Keratinocyte (primary cell): ENCODE measurements at regions not wholly inside any gene's neighbourhood (a gene's known extent, or its start where the extent isn't known, plus 50 kb on each side); places are given as distances from the start of the nearest gene placed in this dataset.

Source experiments
- DNase-seq: peaks from one replicate; pipeline ENCODE4 v3.0.0-alpha.2; 2011; ENCODE audit warnings: low read depth, missing footprints, low spot score
- FAIRE-seq: peaks from 2 replicates; lab custom pipeline; 2011; peaks lifted over from hg19 to GRCh38; lab: Jason Lieb, UNC
- H2AFZ ChIP-seq: 2 replicates; pipeline ENCODE4 v1.6.0; 2012; ENCODE audit warnings: low read length, control low read depth, inconsistent platforms; ENCODE audit not compliant: control insufficient read depth
- H3K27ac ChIP-seq: 2 replicates; pipeline ENCODE4 v1.5.1; 2011; ENCODE audit warnings: low read length; ENCODE audit not compliant: control insufficient read depth, insufficient read depth
- H3K27me3 ChIP-seq: 3 replicates; pipeline ENCODE4 v1.6.0; 2011; ENCODE audit warnings: low read length; ENCODE audit not compliant: control insufficient read depth, insufficient read depth; ENCODE audit errors: extremely low read depth
- H3K36me3 ChIP-seq, 2 experiments: 2 replicates in 1 of 2; 3 replicates in 1 of 2; pipeline ENCODE4 v1.5.1; 2011; ENCODE audit warnings: low read length in 2 of 2, mild to moderate bottlenecking in 1 of 2; ENCODE audit not compliant: control insufficient read depth in 2 of 2, insufficient read depth in 2 of 2; ENCODE audit errors: extremely low read depth in 1 of 2
- H3K4me1 ChIP-seq: 3 replicates; pipeline ENCODE4 v1.5.1; 2011; ENCODE audit warnings: low read length; ENCODE audit not compliant: control insufficient read depth, insufficient read depth; ENCODE audit errors: extremely low read depth
- H3K4me2 ChIP-seq: 3 replicates; pipeline ENCODE4 v1.6.0; 2011; ENCODE audit warnings: low read depth, low read length; ENCODE audit not compliant: control insufficient read depth, insufficient read depth; ENCODE audit errors: extremely low read depth
- H3K4me3 ChIP-seq, 3 experiments: fragments of 200-600 bp in 1 of 3; sonication (generic) in 1 of 3; 2 replicates in 2 of 3; 3 replicates in 1 of 3; pipeline ENCODE4 v1.5.1; 2011 to 2016; ENCODE audit warnings: low read length in 3 of 3, mild to moderate bottlenecking in 3 of 3, control low read depth in 2 of 3, inconsistent platforms in 1 of 3, low read depth in 1 of 3, mixed read lengths in 1 of 3, mixed run types in 1 of 3, moderate library complexity in 1 of 3; ENCODE audit not compliant: control insufficient read depth in 2 of 3, insufficient read depth in 2 of 3; ENCODE audit errors: extremely low read depth in 1 of 3
- H3K79me2 ChIP-seq: 2 replicates; pipeline ENCODE4 v1.6.0; 2012; ENCODE audit warnings: low read length; ENCODE audit not compliant: control insufficient read depth, insufficient read depth
- H3K9ac ChIP-seq: 3 replicates; pipeline ENCODE4 v1.6.0; 2011; ENCODE audit warnings: low read length; ENCODE audit not compliant: control insufficient read depth, insufficient read depth; ENCODE audit errors: extremely low read depth
- H3K9me1 ChIP-seq: 3 replicates; pipeline ENCODE4 v1.6.0; 2011; ENCODE audit warnings: low read length; ENCODE audit not compliant: control insufficient read depth, insufficient read depth; ENCODE audit errors: extremely low read depth
- H3K9me3 ChIP-seq: 2 replicates; pipeline ENCODE4 v1.5.1; 2012; ENCODE audit warnings: low read depth, low read length; ENCODE audit not compliant: control insufficient read depth
- H4K20me1 ChIP-seq: 3 replicates; pipeline ENCODE4 v1.6.0; 2011; ENCODE audit warnings: low read length; ENCODE audit not compliant: control insufficient read depth, insufficient read depth; ENCODE audit errors: extremely low read depth
- CTCF ChIP-seq, 3 experiments: IDR thresholded peaks in 1 of 3; conservative IDR thresholded peaks in 1 of 3; optimal IDR thresholded peaks in 1 of 3; 2 replicates in 2 of 3; 3 replicates in 1 of 3; pipeline versions ENCODE3 to v1.5.1; 2011; ENCODE audit warnings: low read length in 3 of 3, mild to moderate bottlenecking in 3 of 3, moderate library complexity in 2 of 3, control low read depth in 1 of 3, inconsistent platforms in 1 of 3; ENCODE audit not compliant: insufficient read depth in 2 of 3; ENCODE audit errors: extremely low read depth in 1 of 3
- EZH2 ChIP-seq: IDR thresholded peaks from one replicate; pipeline ENCODE4 v1.6.1; 2012; ENCODE audit warnings: inconsistent platforms, mild to moderate bottlenecking, low read length, moderate library complexity
- dilution Hi-C: fragments of 300-500 bp; cut with MboI; formaldehyde crosslinking; loops from one replicate; pipeline ENCODE4 v1.7.0; 2020; ENCODE audit warnings: low sequenced_read_pairs; ENCODE audit not compliant: extremely low pct_ligation_motif_present

- FAIRE-seq (no peak), DNase-seq (no peak)
- Histone ChIP-seq H3K79me2 (no peaks in the 10 kb centered on the region), H3K9ac (no peak overlapping the region), H3K9me3 (no peaks in the 10 kb centered on the region), H2AFZ (no peak overlapping the region), H3K4me1 (no peaks in the 10 kb centered on the region), H3K27ac (no peak overlapping the region), H3K4me2 (no peak overlapping the region), H3K36me3 (no peaks in the 10 kb centered on the region), H3K4me3 (no peak overlapping the region), H3K9me1 (no peaks in the 10 kb centered on the region), H3K27me3 (no peaks in the 10 kb centered on the region), H4K20me1 (no peaks in the 10 kb centered on the region)
- TF ChIP-seq CTCF (optimal IDR thresholded peaks at IDR 0.05 in 1 of 3, IDR thresholded peaks at IDR 0.05 in 1 of 3, conservative IDR thresholded peaks at IDR 0.05 in 1 of 3; ENCODE audit: extremely low read depth in 1 of 3, insufficient read depth in 2 of 3, low read length in 3 of 3) (no peak), EZH2 (no peak)
- dilution Hi-C loops: no loop called here
These were observed 715.8 kb downstream of the RNF144B start for GRCh38 chr6:19102936-19103335.

- Histone ChIP-seq H3K27ac (no peak overlapping the region), H2AFZ (no peak overlapping the region), H3K9ac (no peak overlapping the region), H3K4me3 (no peak overlapping the region), H3K79me2 (no peaks in the 10 kb centered on the region), H3K4me2 (no peak overlapping the region), H3K27me3 (no peaks in the 10 kb centered on the region), H3K9me1 (no peaks in the 10 kb centered on the region), H4K20me1 (no peaks in the 10 kb centered on the region), H3K4me1 (no peaks in the 10 kb centered on the region), H3K9me3 (no peaks in the 10 kb centered on the region), H3K36me3 (no peaks in the 10 kb centered on the region)
- dilution Hi-C loops: no loop called here
- DNase-seq: no peak
- no peak for TF ChIP-seq CTCF (optimal IDR thresholded peaks at IDR 0.05 in 1 of 3, IDR thresholded peaks at IDR 0.05 in 1 of 3, conservative IDR thresholded peaks at IDR 0.05 in 1 of 3; ENCODE audit: extremely low read depth in 1 of 3, insufficient read depth in 2 of 3, low read length in 3 of 3)
- TF ChIP-seq EZH2: no peak
- no peak for FAIRE-seq
These were observed 720.3 kb downstream of the RNF144B start for GRCh38 chr6:19107468-19107867.
